ENCODE measurements at regions not wholly inside any gene's neighbourhood (a gene's known extent, or its start where the extent isn't known, plus 50 kb on each side); places are given as distances from the start of the nearest gene placed in this dataset.

DNA sequence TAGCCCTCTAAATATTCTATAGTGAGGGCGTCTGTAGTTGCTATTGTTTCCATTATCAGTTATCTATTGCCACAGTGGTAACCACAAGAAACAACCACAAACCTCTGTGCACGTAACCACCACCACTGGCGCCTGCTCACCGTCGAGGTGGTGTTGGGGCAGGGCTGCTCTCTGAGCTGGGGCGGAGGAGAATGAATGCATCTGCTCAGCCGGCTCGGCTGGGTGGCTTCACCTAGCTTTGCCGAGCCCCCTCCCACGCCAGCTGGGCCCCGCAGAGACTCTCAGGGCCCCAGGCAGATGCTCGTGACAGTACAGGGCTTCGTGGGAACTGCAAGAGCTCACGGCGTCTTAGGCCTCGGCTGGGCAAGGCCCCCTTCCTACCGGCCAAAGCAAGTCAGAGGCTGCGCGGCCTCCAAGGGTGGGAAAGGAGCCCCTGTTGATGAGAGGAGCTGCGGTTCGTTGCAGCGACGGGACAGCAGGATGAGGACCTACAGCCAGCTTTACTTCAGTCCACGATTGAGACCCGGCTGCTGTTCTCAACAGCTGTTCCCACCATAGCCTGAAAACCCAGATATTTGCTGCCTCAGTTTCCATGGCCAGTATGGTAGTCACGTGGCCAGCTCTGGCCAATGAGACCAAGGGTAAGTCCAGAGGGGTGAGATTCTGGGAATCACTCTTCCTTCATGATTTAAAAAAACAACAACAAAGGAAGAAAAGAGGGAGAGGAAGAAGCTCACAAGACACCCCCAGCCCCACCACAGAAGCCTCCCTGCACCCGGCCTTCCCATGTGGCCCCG is 120.2 kb upstream of the AFDN start:
- H3K4me3 ChIP-seq (ENCODE audit: low read length): no peak overlapping the region
- no peaks in the 10 kb centered on the region for H3K36me3 ChIP-seq (ENCODE audit: insufficient read depth, low read length)
- peaks cover 3% of the 10 kb centered on the region for H3F3A ChIP-seq (ENCODE audit: insufficient read depth, low read length, poor library complexity, severe bottlenecking)
- no peaks in the 10 kb centered on the region for H3K9me3 ChIP-seq (ENCODE audit: low read length)
- H4K20me1 ChIP-seq (ENCODE audit: insufficient read depth): no peaks in the 10 kb centered on the region
- no peaks in the 10 kb centered on the region for H3K9me2 ChIP-seq (ENCODE audit: insufficient read depth, low read length)
- no peaks in the 10 kb centered on the region for H3K79me2 ChIP-seq (replicated peaks; ENCODE audit: insufficient read depth, low read length)
- no peak overlapping the region for H3K27ac ChIP-seq (ENCODE audit: low read length)
- H3K27me3 ChIP-seq (ENCODE audit: insufficient read depth, low read depth, low read length): no peaks in the 10 kb centered on the region
- H3K9ac ChIP-seq (ENCODE audit: low read length): no peak overlapping the region
- H2AFZ ChIP-seq (ENCODE audit: low read depth, low read length): no peak overlapping the region
- H3K4me2 ChIP-seq (ENCODE audit: low read length): no peak overlapping the region
- TF ChIP-seq EP300 (conservative IDR thresholded peaks at IDR 0.05; ENCODE audit: poor library complexity, severe bottlenecking) (no peak), RAD21 (conservative IDR thresholded peaks at IDR 0.05) (no peak), POLR2AphosphoS5 (IDR thresholded peaks at IDR 0.05) (no peak), MXI1 (conservative IDR thresholded peaks at IDR 0.05; ENCODE audit: poor library complexity, severe bottlenecking) (no peak), EZH2 (IDR thresholded peaks at IDR 0.05; ENCODE audit: borderline replicate concordance, insufficient read depth, low read length, poor library complexity, severe bottlenecking) (no peak), SMC3 (conservative IDR thresholded peaks at IDR 0.05; ENCODE audit: poor library complexity) (no peak), TAF1 (IDR thresholded peaks at IDR 0.05; ENCODE audit: low read depth) (no peak)
- TF ChIP-seq, protein P1, sequence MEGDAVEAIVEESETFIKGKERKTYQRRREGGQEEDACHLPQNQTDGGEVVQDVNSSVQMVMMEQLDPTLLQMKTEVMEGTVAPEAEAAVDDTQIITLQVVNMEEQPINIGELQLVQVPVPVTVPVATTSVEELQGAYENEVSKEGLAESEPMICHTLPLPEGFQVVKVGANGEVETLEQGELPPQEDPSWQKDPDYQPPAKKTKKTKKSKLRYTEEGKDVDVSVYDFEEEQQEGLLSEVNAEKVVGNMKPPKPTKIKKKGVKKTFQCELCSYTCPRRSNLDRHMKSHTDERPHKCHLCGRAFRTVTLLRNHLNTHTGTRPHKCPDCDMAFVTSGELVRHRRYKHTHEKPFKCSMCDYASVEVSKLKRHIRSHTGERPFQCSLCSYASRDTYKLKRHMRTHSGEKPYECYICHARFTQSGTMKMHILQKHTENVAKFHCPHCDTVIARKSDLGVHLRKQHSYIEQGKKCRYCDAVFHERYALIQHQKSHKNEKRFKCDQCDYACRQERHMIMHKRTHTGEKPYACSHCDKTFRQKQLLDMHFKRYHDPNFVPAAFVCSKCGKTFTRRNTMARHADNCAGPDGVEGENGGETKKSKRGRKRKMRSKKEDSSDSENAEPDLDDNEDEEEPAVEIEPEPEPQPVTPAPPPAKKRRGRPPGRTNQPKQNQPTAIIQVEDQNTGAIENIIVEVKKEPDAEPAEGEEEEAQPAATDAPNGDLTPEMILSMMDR (IDR thresholded peaks at IDR 0.05; ENCODE audit: poor library complexity, severe bottlenecking): no peak
- TF ChIP-seq, protein P2, sequence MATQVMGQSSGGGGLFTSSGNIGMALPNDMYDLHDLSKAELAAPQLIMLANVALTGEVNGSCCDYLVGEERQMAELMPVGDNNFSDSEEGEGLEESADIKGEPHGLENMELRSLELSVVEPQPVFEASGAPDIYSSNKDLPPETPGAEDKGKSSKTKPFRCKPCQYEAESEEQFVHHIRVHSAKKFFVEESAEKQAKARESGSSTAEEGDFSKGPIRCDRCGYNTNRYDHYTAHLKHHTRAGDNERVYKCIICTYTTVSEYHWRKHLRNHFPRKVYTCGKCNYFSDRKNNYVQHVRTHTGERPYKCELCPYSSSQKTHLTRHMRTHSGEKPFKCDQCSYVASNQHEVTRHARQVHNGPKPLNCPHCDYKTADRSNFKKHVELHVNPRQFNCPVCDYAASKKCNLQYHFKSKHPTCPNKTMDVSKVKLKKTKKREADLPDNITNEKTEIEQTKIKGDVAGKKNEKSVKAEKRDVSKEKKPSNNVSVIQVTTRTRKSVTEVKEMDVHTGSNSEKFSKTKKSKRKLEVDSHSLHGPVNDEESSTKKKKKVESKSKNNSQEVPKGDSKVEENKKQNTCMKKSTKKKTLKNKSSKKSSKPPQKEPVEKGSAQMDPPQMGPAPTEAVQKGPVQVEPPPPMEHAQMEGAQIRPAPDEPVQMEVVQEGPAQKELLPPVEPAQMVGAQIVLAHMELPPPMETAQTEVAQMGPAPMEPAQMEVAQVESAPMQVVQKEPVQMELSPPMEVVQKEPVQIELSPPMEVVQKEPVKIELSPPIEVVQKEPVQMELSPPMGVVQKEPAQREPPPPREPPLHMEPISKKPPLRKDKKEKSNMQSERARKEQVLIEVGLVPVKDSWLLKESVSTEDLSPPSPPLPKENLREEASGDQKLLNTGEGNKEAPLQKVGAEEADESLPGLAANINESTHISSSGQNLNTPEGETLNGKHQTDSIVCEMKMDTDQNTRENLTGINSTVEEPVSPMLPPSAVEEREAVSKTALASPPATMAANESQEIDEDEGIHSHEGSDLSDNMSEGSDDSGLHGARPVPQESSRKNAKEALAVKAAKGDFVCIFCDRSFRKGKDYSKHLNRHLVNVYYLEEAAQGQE (IDR thresholded peaks at IDR 0.05; ENCODE audit: borderline replicate concordance): no peak

DNA sequence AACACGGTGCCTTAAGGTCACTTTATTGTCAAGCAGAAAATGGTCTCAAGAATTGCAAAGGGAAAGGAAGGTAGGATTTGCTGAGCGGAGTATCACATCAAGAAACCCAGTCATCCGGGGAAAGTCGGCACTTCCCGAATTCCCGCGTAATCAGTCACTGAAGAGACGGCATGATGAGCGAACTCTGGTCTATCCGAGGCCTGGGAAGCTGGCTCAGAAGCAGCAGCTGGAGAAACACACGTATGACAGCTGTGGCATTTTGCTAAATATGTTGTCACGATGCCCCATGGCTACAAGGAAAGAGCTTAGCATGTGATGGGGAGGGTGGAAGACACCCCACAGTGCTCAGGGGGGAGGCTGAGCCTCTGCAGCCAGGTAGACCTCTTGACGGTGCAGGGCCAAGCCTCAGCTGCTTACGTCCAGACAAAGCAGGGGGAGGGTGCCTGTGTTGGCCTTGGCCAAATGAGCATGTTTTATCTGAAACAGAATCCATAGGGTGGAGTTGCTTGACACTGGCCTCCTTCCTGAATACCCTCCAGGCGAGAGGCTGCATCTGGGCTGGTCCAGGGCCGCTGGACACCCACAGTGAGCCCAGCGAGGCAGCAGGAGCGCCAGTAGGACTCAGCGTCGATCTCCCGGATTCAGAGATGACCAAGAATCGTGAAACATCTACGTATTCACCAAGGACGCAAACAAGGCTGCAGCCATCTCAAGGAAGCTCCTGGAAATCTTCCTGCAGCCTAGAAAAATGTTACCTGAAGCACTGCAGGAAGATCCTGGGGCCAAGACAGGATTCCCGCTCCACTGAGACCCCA is 118.8 kb upstream of the AFDN start:
- no peaks in the 10 kb centered on the region for H4K20me1 ChIP-seq (ENCODE audit: insufficient read depth)
- TF ChIP-seq RAD21 (conservative IDR thresholded peaks at IDR 0.05) (no peak), SMC3 (conservative IDR thresholded peaks at IDR 0.05; ENCODE audit: poor library complexity) (no peak), EZH2 (IDR thresholded peaks at IDR 0.05; ENCODE audit: borderline replicate concordance, insufficient read depth, low read length, poor library complexity, severe bottlenecking) (no peak), EP300 (conservative IDR thresholded peaks at IDR 0.05; ENCODE audit: poor library complexity, severe bottlenecking) (no peak), MXI1 (conservative IDR thresholded peaks at IDR 0.05; ENCODE audit: poor library complexity, severe bottlenecking) (no peak), TAF1 (IDR thresholded peaks at IDR 0.05; ENCODE audit: low read depth) (no peak), POLR2AphosphoS5 (IDR thresholded peaks at IDR 0.05) (no peak)
- TF ChIP-seq, protein P2 (IDR thresholded peaks at IDR 0.05; ENCODE audit: borderline replicate concordance): no peak
- TF ChIP-seq, protein P1 (IDR thresholded peaks at IDR 0.05; ENCODE audit: poor library complexity, severe bottlenecking): no peak

More for the DNA sequence above, 118.8 kb upstream of the AFDN start:
- Histone ChIP-seq H3F3A (ENCODE audit: insufficient read depth, low read length, poor library complexity, severe bottlenecking) (peaks cover 3% of the 10 kb centered on the region), H3K9me2 (ENCODE audit: insufficient read depth, low read length) (no peaks in the 10 kb centered on the region), H3K9me3 (ENCODE audit: low read length) (no peaks in the 10 kb centered on the region), H3K27me3 (ENCODE audit: insufficient read depth, low read depth, low read length) (no peaks in the 10 kb centered on the region), H3K79me2 (replicated peaks; ENCODE audit: insufficient read depth, low read length) (no peaks in the 10 kb centered on the region), H3K9ac (ENCODE audit: low read length) (no peak overlapping the region), H2AFZ (ENCODE audit: low read depth, low read length) (no peak overlapping the region), H3K4me2 (ENCODE audit: low read length) (no peak overlapping the region), H3K36me3 (ENCODE audit: insufficient read depth, low read length) (no peaks in the 10 kb centered on the region), H3K27ac (ENCODE audit: low read length) (no peak overlapping the region), H3K4me3 (ENCODE audit: low read length) (no peak overlapping the region)
